ENCODE measurements at regions not wholly inside any gene's neighbourhood (a gene's known extent, or its start where the extent isn't known, plus 50 kb on each side); places are given as distances from the start of the nearest gene placed in this dataset.
A peak's percentile ranks its signal among the peaks of the same experiment; 100 is the strongest.

GRCh38 chr5:62139741-62140140 is 166.3 kb upstream of the KIF2A start:
- no peaks in the 10 kb centered on the region for H3K9me3 ChIP-seq
- H3K4me1 ChIP-seq: peaks cover 0 to 3% (median 0%) of the 10 kb centered on the region in 12 donors
- no peak overlapping the region for H3K4me3 ChIP-seq
- 72 to 80% (median 73%) methylated on average over 2 of the region's 2 CpGs for WGBS, 4 donors
- no peaks in the 10 kb centered on the region for H3K36me3 ChIP-seq
- TF ChIP-seq CTCF (IDR thresholded peaks at IDR 0.05): no peak
- TF ChIP-seq POLR2A (IDR thresholded peaks at IDR 0.05): no peak
- DNase-seq (no peak), ATAC-seq (no peak)
- intact Hi-C loops (cut with DNase I): loop anchor here in 4 of 10 donors (10.0 kb wide), 3 partner anchors 1085 to 1465 kb away; no protein-coding TSS in a partner anchor
- H3K27me3 ChIP-seq: peaks cover 0 to 38% (median 5%) of the 10 kb centered on the region in 9 donors
- no peak overlapping the region for H3K27ac ChIP-seq

DNA sequence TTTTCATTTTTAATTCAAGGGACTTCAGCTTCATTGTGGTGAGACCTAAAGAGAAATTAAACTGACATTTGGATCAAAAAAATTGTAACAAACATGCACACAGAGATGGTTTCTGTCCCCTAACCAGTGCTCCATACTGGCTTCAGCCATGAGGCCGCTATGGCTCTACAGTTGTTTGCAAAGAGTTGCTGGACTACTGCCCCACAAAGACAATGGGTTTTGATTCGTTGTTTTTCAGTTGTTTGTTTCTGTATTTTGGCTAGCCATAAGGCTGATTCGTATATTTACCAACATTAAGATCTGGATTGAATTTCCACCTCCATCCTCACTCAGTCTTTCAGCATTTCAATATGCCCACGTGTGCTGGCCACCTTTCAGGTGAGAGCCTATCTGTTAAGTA is 163.7 kb upstream of the KIF2A start:
- H3K27ac ChIP-seq: no peak overlapping the region
- no peaks in the 10 kb centered on the region for H3K9me3 ChIP-seq
- no peaks in the 10 kb centered on the region for H3K36me3 ChIP-seq
- no peak overlapping the region for H3K4me3 ChIP-seq
- ATAC-seq: no peak
- TF ChIP-seq CTCF (IDR thresholded peaks at IDR 0.05) (no peak), POLR2A (IDR thresholded peaks at IDR 0.05) (no peak)
- DNase-seq: no peak
- intact Hi-C loops (cut with DNase I): loop anchor here in 4 of 10 donors (10.0 kb wide), 3 partner anchors 1088 to 1468 kb away; no protein-coding TSS in a partner anchor
- 56 to 78% (median 73%) methylated on average over 4 of the region's 4 CpGs for WGBS, 4 donors
- H3K27me3 ChIP-seq: peaks cover 0 to 48% (median 5%) of the 10 kb centered on the region in 9 donors
- H3K4me1 ChIP-seq: peaks cover 0 to 3% (median 0%) of the 10 kb centered on the region in 12 donors

DNA sequence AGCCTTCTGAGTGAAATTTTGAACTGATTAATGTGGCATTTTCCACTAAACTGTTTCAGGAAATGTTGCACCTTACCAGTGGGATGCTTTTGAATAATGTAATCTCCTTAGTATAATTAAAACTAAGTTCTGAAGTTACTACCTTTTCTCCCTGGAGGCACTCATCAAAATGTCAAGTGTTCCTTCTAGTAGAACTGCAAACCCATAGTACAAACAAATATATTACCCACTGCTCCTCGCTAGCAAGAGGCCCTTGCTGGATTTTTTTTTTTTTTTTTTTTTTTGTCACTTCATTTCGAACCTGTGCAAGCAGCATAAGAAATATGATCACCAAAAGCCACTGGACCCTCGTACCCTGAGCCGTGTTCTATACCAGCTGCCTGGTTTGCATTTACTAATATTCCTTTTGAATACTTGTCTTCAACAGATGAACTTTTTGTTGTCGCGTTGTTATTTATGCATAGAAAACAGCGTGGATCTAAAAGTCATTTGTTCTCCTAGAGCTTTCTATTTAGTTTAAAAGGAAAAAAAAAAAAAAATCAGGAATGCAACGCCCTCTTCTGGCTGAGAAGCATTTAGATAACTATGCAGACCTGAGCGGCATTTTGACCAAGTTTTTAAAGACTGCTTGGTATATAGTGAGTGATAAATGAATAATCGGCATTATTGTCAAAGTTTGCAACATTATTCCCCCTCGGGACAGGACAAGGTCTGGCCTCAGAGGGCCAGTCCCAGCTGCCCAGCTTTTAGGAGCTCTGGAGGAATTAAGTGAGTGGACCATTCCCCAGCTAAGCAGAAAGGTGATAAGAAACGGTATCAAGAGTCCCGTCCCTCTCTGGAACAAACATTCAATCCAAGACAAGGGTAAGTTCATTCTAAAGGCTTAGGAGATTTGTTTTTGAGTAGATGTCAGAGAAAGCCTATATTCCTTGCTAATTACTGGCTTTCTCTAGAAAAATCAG is 162.5 kb upstream of the KIF2A start:
- 22 to 25% (median 23%) methylated on average over 13 of the region's 13 CpGs for WGBS, 4 donors
- H3K36me3 ChIP-seq: no peaks in the 10 kb centered on the region
- DNase-seq (no peak), ATAC-seq (no peak)
- no peak overlapping the region for H3K27ac ChIP-seq
- H3K4me3 ChIP-seq: no peak overlapping the region
- TF ChIP-seq CTCF (IDR thresholded peaks at IDR 0.05) (peak; percentile 6 to 57 (median 36)), POLR2A (IDR thresholded peaks at IDR 0.05) (no peak)
- H3K9me3 ChIP-seq: peaks cover 0 to 4% (median 0%) of the 10 kb centered on the region in 12 donors
- peaks cover 0 to 3% (median 0%) of the 10 kb centered on the region in 12 donors for H3K4me1 ChIP-seq
- intact Hi-C loops (cut with DNase I): loop anchor here in 4 of 10 donors (10.0 kb wide), 3 partner anchors 1089 to 1469 kb away; no protein-coding TSS in a partner anchor
- H3K27me3 ChIP-seq: peaks cover 0 to 44% (median 5%) of the 10 kb centered on the region in 9 donors

DNA sequence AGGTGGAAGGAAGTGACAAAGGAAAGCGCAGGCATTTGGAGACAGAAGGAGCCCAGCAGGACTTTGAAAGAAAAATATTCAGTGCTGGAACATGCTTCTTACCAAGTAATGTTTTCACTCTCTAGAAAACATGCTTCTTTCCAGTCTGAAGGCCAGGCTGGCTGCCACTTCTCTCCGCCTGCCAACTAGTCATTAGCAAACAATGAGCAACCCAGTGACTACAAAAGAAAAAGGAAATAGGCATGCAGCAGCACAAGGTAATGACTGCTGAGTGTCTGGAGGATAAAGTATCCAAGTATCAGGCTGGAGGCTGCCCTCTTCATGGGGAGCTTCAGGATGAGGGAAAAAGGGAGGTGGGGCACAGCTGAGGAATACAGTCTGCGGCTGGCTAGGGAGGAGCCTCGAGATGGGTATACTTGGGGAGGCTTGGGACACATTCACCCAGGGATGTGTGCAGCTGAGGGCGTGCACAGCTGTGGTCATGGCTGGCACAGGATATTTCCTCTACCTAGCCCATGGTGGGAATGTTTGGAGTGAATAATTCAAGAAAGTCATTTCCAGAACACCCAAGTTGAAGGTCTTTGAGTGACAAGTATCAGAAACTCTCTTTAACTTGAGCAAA is 161.5 kb upstream of the KIF2A start:
- no peak for TF ChIP-seq POLR2A (IDR thresholded peaks at IDR 0.05)
- no peak for TF ChIP-seq CTCF (IDR thresholded peaks at IDR 0.05)
- Histone ChIP-seq H3K4me1 (peaks cover 0 to 3% (median 0%) of the 10 kb centered on the region in 12 donors), H3K27ac (no peak overlapping the region), H3K9me3 (peaks cover 0 to 4% (median 0%) of the 10 kb centered on the region in 12 donors), H3K4me3 (no peak overlapping the region), H3K27me3 (peaks cover 0 to 40% (median 5%) of the 10 kb centered on the region in 9 donors), H3K36me3 (no peaks in the 10 kb centered on the region)
- ATAC-seq (no peak), DNase-seq (no peak)
- WGBS, 4 donors: 61 to 80% (median 70%) methylated on average over 5 of the region's 5 CpGs
- intact Hi-C loops (cut with DNase I): loop anchor here in 4 of 10 donors (10.0 kb wide), 3 partner anchors 1090 to 1470 kb away; no protein-coding TSS in a partner anchor
